ENCODE measurements at regions not wholly inside any gene's neighbourhood (a gene's known extent, or its start where the extent isn't known, plus 50 kb on each side); places are given as distances from the start of the nearest gene placed in this dataset.

GRCh38 chr2:167424221-167424620 lies 535.9 kb downstream of the XIRP2 start:
- TF ChIP-seq CTCF (IDR thresholded peaks at IDR 0.05) = no peak

- no peak for TF ChIP-seq CTCF (IDR thresholded peaks at IDR 0.05)
Observed at GRCh38 chr2:167423731-167424130, 535.5 kb downstream of the XIRP2 start.

- TF ChIP-seq CTCF (IDR thresholded peaks at IDR 0.05) = no peak
Observed at GRCh38 chr2:167420211-167420610, 531.9 kb downstream of the XIRP2 start.

- no peak for TF ChIP-seq CTCF (IDR thresholded peaks at IDR 0.05)
Observed at GRCh38 chr2:167415068-167415467, 526.8 kb downstream of the XIRP2 start.

GRCh38 chr2:167411367-167411766 lies 523.1 kb downstream of the XIRP2 start:
- TF ChIP-seq CTCF (IDR thresholded peaks at IDR 0.05) = no peak

GRCh38 chr2:167406558-167406957 lies 518.3 kb downstream of the XIRP2 start:
- no peak for TF ChIP-seq CTCF (IDR thresholded peaks at IDR 0.05)

- no peak for TF ChIP-seq CTCF (IDR thresholded peaks at IDR 0.05)
Observed at GRCh38 chr2:167404627-167405284, 516.5 kb downstream of the XIRP2 start.

GRCh38 chr2:167401309-167401708 lies 513.0 kb downstream of the XIRP2 start:
- TF ChIP-seq CTCF (IDR thresholded peaks at IDR 0.05) = no peak
